NCI-H2081 treated with DMSO at 0.1 percent for 48 hours (cell line): ENCODE measurements at regions not wholly inside any gene's neighbourhood (a gene's known extent, or its start where the extent isn't known, plus 50 kb on each side); places are given as distances from the start of the nearest gene placed in this dataset.

ENCODE experiments used
- DNase-seq: peaks from one replicate; lab custom pipeline; 2025; lab: John Stamatoyannopoulos, UW

GRCh38 chr11:29309992-29310391 is 706.8 kb downstream of the KCNA4 start:
- DNase-seq, result no peak

- DNase-seq, result no peak
These were observed 710.3 kb downstream of the KCNA4 start for GRCh38 chr11:29306527-29306926.

- DNase-seq, result no peak
These were observed 711.2 kb downstream of the KCNA4 start for GRCh38 chr11:29305456-29306232.

GRCh38 chr11:29300420-29300819 is 716.4 kb downstream of the KCNA4 start:
- DNase-seq, result no peak

- no peak for DNase-seq
These were observed 720.1 kb downstream of the KCNA4 start for GRCh38 chr11:29296680-29297079.

GRCh38 chr11:29293825-29294224 is 723.0 kb downstream of the KCNA4 start:
- DNase-seq, result no peak

GRCh38 chr11:29282088-29282487 is 734.7 kb downstream of the KCNA4 start:
- no peak for DNase-seq

- no peak for DNase-seq
These were observed 735.5 kb downstream of the KCNA4 start for GRCh38 chr11:29281271-29281777.

GRCh38 chr11:29280452-29280851 is 736.4 kb downstream of the KCNA4 start:
- DNase-seq, result no peak

- no peak for DNase-seq
These were observed 737.1 kb downstream of the KCNA4 start for GRCh38 chr11:29279716-29280115.

GRCh38 chr11:29272019-29272654 is 744.7 kb downstream of the KCNA4 start:
- DNase-seq, result no peak

- DNase-seq, result no peak
These were observed 745.2 kb downstream of the KCNA4 start for GRCh38 chr11:29271616-29272015.

GRCh38 chr11:29268733-29269132 is 748.1 kb downstream of the KCNA4 start:
- no peak for DNase-seq

GRCh38 chr11:29265792-29266191 is 751.0 kb downstream of the KCNA4 start:
- DNase-seq, result no peak

GRCh38 chr11:29265381-29265780 is 751.4 kb downstream of the KCNA4 start:
- DNase-seq, result no peak

GRCh38 chr11:29263971-29264682 is 752.7 kb downstream of the KCNA4 start:
- DNase-seq, result no peak

- no peak for DNase-seq
These were observed 755.0 kb downstream of the KCNA4 start for GRCh38 chr11:29261831-29262230.

- DNase-seq, result no peak
These were observed 755.7 kb downstream of the KCNA4 start for GRCh38 chr11:29260939-29261705.

- DNase-seq, result no peak
These were observed 758.4 kb downstream of the KCNA4 start for GRCh38 chr11:29258411-29258810.

- DNase-seq, result no peak
These were observed 760.2 kb downstream of the KCNA4 start for GRCh38 chr11:29256580-29256979.

GRCh38 chr11:29255401-29255800 is 761.4 kb downstream of the KCNA4 start:
- DNase-seq, result no peak

GRCh38 chr11:29251738-29252137 is 765.1 kb downstream of the KCNA4 start:
- no peak for DNase-seq
